GM18909 (cell line): ENCODE measurements at regions not wholly inside any gene's neighbourhood (a gene's known extent, or its start where the extent isn't known, plus 50 kb on each side); places are given as distances from the start of the nearest gene placed in this dataset.

Source experiments
- ATAC-seq: cut with Tn5 transposase; IDR thresholded peaks from one replicate; pipeline ENCODE4 v1.9.1; 2021; ENCODE audit warnings: mild to moderate bottlenecking; ENCODE audit not compliant: unreplicated experiment, poor library complexity

DNA sequence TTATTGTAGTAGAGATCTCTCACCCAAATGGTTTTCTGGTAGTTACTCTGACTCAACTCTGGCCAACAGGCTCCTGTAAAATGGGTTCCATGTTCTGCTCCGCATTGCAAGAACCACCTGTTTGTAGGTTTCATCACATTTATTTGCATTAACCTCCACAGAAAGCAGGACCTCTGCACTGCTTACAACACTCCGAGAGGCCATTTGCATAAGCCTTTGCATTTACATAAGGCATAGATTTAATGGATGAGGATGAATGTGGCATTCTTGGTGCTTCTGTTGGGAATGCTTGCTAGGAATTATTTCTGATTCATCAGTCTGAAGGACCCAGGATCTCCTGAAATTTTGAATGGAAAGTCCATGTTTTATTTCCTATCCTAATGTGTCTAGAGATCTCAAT is 320.1 kb downstream of the ZNF621 start:
- ATAC-seq = no peak

DNA sequence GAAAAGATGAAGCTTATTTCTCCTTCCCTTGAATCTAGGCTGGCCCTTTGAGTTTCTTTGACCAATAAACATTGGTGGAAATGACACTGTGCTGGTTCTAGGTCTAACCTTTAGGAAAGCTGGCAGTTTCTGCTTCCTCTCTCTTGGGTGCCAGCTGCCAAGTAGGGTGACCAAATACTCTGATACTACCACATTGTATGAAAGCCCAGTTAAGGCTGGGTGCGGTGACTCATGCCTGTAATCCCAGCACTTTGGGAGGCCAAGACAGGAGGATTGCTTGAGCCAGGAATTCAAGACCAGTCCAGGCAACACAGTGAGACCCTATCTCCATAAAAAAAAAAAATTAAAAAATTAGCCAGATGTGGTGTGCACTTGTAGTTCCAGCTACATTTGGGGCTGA is 320.7 kb downstream of the ZNF621 start:
- no peak for ATAC-seq

DNA sequence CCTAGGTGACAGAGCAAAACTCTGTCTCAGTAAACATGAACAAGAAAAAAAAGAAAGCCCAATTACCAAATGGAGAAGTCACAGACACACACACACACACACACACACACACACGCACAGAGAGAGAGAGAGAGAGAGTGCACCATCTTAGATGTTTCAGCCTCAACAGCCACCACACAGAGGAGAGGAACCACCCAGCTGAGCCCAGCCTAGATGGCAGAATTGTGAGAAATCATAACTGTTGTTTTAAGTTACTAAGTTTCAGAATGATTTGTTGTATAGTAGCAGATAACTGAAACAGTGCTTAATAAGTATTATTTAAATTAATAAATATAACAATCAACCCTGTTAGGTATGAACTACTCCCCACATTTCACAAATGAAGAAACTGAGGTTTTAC is 321.2 kb downstream of the ZNF621 start:
- no peak for ATAC-seq

DNA sequence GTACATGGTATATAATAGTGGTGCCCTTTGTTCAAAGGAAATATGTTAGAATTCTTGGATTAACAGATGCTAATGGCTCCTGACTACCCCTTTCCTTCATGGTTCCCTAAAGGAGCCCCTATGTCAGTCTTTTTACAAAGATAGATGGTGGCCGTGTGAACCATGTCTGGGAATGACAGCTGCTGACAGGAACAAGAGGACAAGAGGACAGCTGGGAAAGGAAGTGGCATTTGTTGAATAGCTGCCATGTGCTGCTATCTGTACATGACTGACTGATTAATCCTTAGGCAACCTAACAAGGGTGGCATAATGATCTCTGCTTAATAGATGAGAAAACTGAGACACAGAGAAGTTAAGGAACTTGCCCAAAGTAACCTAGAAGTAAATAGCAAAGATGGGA is 321.7 kb downstream of the ZNF621 start:
- no peak for ATAC-seq

DNA sequence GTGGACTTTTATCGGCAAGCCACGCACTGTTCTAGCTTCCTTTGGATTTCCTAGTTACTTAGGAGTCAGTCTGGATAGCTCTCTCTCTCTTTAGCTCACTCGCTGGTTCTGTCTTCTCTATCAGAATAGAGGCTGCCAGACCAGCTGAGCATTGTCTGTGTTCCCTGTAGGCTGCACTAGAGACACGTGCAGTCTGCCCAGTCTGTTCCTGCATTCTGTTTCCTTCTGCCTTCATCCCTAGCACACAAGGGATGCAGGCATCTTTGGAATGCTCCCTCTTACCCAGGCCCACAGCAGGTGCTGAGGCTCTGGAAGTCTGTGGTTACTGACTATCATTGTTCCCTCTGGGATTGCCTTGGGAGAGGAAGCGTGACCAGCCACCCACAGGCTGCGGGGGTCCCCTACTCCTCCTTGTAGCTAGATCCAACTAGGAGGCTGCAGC is 322.8 kb downstream of the ZNF621 start:
- ATAC-seq = no peak

DNA sequence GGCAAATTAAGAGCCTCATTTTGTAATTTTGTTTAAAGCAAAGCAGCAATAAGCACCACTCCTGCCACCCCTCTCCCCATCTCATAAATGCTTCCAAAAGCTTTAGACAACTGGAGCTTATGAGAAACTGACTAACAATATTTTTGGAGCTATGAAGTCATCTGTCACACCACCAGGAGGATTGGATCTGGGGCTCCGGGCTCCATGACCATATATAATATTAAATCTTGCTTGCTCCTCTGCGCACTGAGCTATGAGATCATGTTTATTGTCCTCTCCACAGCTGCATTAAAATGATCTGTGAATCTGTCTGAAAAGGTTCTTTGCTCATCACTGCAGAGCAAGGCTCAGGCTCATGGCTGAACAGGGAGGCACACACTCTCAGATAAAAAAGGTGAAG is 323.7 kb downstream of the ZNF621 start:
- no peak for ATAC-seq

DNA sequence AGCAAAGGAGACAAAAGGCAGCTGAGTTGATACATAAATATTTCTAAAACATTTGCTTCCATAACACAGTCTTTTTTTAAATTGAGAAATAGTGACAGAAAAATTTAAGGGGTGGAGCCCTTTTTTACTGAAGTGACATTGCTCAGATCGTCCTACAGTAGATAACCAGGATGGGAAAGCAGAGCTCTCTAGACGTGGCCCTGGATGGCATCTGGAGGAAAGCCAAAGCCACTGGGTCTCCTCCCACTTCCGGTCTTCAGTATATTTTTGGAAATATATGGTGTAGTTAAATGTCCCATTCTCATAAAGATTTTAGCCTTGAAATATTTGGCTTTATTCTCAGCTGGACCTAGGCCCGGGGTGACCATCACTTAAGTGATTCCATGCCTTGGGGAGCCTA is 326.1 kb downstream of the ZNF621 start:
- ATAC-seq = no peak

DNA sequence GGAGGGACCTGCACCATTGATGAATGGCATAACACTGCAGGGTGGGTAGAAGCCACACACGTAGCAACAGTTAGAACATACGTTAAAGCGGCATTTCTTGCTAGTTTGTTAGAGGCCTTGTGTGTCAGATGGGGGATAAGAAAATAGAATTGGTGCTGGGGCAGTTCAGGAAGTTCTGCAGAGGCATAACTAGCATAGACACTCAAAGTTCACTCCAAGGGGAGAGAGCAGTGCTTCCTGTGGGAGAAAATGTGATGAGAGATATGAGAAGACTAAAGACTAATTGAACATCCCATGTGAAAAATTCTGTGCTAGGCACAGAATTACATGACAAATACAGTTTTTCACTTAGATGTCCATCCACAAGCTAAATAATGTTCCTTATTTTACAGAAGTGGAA is 327.1 kb downstream of the ZNF621 start:
- no peak for ATAC-seq

DNA sequence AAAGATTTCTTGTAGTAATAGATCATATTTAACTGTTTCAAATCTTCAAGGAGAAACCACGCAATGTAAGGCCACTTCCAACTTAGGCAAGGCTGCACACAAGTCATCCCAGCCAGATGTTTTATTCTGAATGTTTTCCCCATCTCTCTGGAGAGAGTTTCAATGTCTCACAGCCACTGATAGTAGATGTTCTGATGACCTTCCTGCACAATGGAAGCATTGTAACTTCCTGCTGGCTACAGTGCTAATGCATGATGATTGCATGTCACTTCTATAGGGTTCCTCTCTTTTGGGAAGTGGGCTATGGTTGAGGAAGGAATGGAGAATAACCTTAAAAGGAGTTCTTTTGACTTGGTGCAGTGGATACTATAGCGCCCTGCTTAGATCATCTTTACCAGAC is 328.0 kb downstream of the ZNF621 start:
- ATAC-seq = no peak

DNA sequence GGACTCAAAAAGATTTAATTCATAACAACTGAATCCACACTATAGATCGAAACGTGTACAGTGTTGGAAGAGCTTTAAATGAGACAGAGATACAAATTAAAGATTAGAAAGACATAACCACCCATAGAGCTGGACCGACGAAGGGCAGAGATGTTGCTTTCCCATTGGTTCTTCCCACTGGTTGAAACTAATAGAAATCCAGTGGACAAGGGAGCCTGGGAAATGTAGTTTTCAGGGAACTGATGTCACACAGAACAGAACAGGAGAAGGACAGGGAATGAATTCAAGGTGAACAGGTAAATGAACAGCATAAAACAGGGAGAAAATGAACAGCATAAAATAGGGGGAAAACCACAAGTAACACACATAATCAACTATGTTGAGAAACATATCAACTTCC is 328.7 kb downstream of the ZNF621 start:
- ATAC-seq = no peak

DNA sequence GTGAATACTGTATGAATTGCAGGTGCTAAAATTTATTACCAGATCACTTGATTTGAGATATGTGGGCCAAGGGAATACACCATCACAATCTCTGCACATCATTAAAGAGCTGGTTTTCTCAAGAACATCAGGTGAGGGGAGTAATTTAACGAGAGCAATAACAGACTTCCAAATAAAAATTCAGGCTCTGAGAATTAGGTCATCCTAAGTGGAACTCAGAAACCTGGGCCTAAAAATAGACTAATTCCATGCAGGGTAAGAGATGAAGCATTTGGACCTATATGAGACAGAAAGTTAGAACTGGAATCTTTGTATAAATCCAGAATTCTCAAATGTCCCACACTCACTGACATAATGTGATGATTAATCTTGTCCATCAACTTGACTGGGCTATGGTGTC is 331.1 kb downstream of the ZNF621 start:
- ATAC-seq = no peak

DNA sequence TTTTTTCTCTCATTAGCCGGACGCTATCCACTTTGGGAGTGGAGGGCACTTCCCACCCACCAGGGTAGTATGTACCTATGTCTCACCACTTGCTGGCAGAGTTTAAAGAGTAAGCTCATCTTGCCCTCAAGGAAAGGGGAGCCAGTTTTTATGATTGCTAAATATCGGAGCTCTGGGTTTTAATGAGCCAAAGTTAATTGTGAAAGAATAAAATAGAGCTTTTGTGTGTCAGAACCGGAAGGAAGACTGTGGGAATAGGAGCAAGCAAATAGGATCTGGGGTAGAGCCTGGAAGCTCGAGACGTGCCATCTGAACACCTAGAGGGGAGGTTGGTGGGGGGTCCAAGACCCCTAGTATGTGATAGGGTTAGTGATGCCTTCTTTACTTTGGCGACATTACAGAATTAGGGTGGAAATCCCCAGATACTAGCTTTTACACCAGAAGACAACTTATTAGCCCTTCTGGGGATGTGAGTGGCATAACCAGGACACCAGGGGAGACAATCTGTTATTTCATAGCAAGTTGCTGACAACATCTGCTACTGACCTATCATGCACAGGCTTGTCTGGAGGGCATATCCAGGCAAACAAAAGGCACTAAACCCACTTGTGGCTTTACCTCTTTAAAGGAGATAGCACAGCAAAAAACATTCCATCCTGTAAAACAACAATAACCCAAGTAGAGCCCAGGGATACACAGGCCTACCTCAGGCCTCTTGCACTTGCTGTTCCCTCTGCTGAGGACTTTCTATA is 333.8 kb downstream of the ZNF621 start:
- no peak for ATAC-seq

DNA sequence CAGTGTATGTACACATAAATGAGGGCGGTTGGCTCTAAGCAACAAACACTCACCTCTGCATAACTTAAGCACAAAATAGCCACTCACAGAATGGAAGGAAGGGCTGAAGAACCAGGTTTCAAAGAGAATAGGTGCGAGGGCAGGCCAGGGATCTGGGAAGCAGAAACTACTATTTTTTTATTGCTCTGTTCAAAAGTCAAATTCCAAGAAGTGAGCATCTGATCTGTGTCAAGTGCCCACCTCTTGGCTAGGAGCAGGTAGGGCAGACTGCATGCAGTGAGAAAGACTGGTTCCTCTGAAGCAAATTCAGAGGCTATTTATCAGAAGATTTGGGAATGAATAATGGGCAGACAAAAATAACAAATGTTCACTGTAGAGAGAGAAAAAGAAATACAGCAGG is 336.4 kb upstream of the CTNNB1 start:
- ATAC-seq = no peak

DNA sequence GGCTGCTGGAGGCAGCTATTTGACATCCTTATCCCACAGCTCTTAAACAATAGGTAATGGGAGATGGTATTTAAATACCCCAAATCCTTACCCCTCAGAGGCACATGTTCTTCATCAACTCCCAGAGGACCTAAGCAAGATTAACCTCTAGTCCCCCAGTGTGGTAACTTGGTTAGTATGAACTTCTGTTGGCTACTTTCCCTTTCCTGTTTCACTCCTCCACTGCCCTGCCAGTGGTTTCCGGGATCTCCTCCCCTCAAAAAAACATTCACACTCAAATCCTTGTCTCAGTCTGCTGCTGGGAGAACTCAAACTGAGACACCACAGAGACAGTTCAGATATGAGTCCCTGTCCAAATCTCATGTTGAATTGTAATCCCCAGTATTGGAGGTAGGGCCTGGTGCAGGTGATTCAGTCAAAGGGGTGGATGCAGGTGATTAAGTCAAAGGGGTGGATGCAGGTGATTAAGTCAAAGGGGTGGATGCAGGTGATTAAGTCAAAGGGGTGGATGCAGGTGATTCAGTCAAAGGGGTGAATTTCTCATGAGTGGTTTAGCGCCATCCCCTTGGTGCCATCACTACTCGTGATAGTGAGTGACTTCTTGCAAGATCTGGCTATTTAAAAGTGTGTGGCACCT is 335.0 kb upstream of the CTNNB1 start:
- ATAC-seq = no peak

DNA sequence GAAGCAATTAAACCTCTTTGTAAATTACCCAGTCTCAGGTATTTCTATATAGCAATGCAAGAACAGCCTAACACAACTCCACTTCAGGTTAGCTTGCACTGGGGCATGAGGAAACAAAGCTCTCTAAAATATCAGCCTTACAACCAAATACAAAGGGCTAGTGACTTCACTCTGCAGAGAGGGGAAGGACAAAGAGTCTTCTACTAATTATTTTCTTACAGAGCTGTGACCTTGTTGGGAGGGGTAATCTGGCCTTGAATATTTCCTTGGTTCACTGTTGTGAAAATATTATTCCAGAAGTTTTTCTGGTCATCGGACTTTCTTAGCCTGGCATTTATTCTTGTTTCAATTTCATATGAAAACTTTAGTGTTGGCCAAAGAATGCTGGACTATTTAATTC is 334.4 kb upstream of the CTNNB1 start:
- no peak for ATAC-seq

DNA sequence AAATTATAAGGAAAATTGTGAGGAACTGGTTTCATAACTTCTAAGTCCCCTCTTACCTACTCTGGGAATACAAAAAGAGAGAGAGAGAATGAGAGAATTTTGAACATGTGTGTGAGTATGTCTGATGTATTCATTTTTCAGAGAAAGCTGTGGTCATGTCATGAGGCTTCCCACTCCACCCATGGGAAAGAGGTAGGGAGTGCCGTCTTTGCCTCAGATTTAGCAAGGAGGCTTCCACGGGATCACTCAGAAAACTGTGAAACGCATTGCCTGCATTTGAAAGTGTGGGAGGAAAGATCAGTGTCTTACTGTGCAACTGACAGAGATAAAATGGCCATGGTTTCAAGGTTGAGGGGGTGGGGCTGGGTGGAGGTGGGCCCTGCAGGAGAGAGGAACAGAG is 331.5 kb upstream of the CTNNB1 start:
- no peak for ATAC-seq

DNA sequence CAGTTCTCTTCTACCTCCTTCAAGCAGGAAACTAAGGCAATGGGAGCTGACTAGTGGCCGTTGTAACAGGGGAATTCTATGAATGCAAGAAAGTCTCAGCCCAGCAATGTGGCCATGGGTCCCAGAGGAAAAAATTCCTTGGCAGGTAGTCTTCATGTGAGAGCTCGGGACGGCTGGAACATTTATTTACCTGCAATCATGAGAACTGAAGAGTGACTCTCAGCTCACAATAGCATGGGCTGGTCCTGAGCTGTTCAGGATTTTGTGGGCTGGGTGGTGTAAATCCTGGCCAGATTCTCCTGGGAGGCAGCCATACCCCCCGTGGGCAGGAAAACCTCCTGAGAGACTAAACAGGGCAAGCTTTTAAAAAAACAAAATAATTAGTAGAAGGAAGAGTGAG is 330.3 kb upstream of the CTNNB1 start:
- no peak for ATAC-seq

DNA sequence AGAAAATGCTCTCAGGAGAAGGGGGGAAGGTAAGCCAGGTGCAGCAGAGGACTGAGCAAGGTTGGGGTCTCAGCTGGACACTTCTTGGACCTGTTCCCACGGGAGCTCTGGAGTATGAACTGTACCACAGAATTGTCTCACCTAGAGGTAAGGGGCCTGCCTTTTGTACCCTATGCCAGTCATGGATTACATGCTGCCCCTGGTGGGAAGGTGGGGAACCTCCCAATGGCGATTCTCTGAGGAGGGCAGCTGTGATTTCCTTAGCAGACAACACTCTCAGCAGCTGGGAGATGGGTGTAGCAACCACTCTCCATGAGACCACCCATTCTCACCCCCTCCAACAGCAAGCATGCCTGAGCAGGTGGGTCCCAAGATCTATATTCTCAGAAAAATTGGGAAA is 329.4 kb upstream of the CTNNB1 start:
- ATAC-seq = no peak

DNA sequence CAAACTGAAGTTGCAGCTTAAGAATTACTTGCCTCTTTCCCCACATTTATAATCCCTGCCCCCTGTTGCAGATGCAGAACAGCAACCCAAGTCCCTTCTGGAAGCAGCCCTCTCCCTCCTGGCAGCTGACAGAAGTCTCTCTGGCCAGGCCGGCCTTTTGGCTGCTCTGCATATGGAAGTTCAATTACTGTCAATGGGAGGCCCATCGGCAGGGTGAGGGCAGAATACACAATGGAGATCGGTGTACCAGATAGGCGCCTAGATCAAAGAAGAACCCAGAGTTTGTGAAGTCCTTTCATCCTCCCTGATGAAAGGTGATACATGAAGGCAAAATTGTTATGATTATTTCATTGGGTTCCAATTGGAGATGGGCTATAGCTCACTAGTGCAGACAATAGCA is 327.9 kb upstream of the CTNNB1 start:
- ATAC-seq = no peak

DNA sequence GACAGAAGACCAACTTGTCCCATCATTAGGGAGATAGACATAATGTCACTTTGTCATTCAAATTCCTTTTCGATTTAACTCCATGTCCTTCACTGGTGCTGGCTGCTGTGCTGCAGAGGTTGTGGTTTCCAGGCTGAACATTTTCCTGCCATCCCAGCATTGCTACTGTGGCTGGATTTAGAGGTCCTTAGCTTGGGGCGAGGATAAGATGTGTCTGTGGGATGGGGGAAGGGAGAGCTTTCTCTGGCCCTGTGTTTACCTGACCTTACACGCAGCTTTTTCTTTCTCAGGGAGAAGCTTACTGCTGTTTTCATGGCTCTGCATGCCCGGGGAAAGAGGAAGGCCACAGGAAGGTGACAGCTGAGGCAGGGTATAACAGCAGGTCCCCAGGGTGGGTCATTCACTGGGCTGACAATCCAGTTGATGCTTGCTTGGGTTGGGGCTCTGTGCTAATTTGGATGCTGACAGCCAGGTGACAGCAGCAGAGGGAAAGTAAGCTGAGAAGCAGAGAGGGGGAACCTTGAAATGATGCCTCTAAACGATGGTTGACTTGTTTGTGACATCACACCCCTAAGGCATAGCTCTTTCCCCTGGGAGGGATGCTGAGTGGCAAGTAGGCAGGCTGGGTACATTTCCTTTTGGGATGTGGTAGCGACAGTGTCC is 326.9 kb upstream of the CTNNB1 start:
- ATAC-seq = no peak

DNA sequence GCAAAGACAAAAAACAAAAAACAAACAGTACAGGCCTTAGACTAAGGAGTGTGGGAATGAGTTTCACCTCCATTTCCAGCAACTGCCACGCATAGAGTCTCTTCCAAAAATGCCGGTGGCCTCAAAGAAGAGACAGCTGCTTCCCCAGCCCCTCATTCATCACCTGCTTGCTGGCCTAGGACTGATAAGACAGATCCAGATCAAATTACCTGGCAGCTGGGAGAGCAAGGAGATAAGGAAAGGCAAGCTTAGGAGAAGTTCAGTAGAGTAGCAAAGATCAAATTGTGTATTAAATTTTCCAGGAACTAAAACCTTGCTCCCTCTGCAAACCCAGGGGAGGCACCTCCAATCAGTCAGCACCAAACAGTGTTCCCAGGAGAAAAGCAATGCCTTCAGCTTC is 325.8 kb upstream of the CTNNB1 start:
- ATAC-seq = no peak
